Fibroblast of upper back skin (primary cell): ENCODE measurements at regions not wholly inside any gene's neighbourhood (a gene's known extent, or its start where the extent isn't known, plus 50 kb on each side); places are given as distances from the start of the nearest gene placed in this dataset.
A peak's percentile ranks its signal among the peaks of the same experiment; 100 is the strongest.
"Not testable (repeated sequence)": the region's sequence is repeated elsewhere in the genome, so short reads cannot be mapped to it uniquely, and the experiment has no call there.

Experiments used
- DNase-seq: peaks from one replicate; pipeline ENCODE4 v3.0.0-alpha.2; 2013

- no peak for DNase-seq
Measured at GRCh38 chr5:118603278-118603677, 385.1 kb downstream of the DTWD2 start.

- DNase-seq: no peak
Measured at GRCh38 chr5:118598311-118598710, 390.0 kb downstream of the DTWD2 start.

GRCh38 chr5:118597543-118597942 lies 390.8 kb downstream of the DTWD2 start:
- no peak for DNase-seq

GRCh38 chr5:118596255-118596654 lies 392.1 kb downstream of the DTWD2 start:
- DNase-seq: no peak

GRCh38 chr5:118593003-118593328 lies 395.4 kb downstream of the DTWD2 start:
- no peak for DNase-seq

- no peak for DNase-seq
Measured at GRCh38 chr5:118592229-118593002, 395.9 kb downstream of the DTWD2 start.

- no peak for DNase-seq
Measured at GRCh38 chr5:118590806-118591205, 397.5 kb downstream of the DTWD2 start.

- DNase-seq: peak; percentile 58
Measured at GRCh38 chr5:118580949-118581348, 407.4 kb downstream of the DTWD2 start.

GRCh38 chr5:118578093-118578492 lies 410.3 kb downstream of the DTWD2 start:
- no peak for DNase-seq

GRCh38 chr5:118577621-118578020 lies 410.7 kb downstream of the DTWD2 start:
- DNase-seq: no peak

GRCh38 chr5:118570276-118570675 lies 418.1 kb downstream of the DTWD2 start:
- not testable (repeated sequence) for DNase-seq

- not testable (repeated sequence) for DNase-seq
Measured at GRCh38 chr5:118569596-118569995, 418.8 kb downstream of the DTWD2 start.

- DNase-seq: no peak
Measured at GRCh38 chr5:118565335-118565971, 422.9 kb downstream of the DTWD2 start.

- no peak for DNase-seq
Measured at GRCh38 chr5:118561971-118562370, 426.4 kb downstream of the DTWD2 start.

GRCh38 chr5:118561235-118561634 lies 427.1 kb downstream of the DTWD2 start:
- no peak for DNase-seq

- peak; percentile 61 for DNase-seq
Measured at GRCh38 chr5:118558871-118559270, 429.5 kb downstream of the DTWD2 start.

- DNase-seq: peak; percentile 97
Measured at GRCh38 chr5:118557251-118557661, 431.1 kb downstream of the DTWD2 start.

- DNase-seq: no peak
Measured at GRCh38 chr5:118556792-118557191, 431.6 kb downstream of the DTWD2 start.

GRCh38 chr5:118555727-118556126 lies 432.6 kb downstream of the DTWD2 start:
- no peak for DNase-seq

- DNase-seq: no peak
Measured at GRCh38 chr5:118554981-118555380, 433.4 kb downstream of the DTWD2 start.

GRCh38 chr5:118554241-118554640 lies 434.1 kb downstream of the DTWD2 start:
- DNase-seq: no peak

GRCh38 chr5:118553662-118554061 lies 434.7 kb downstream of the DTWD2 start:
- DNase-seq: peak; percentile 100

GRCh38 chr5:118552731-118553360 lies 435.5 kb downstream of the DTWD2 start:
- no peak for DNase-seq

- no peak for DNase-seq
Measured at GRCh38 chr5:118552146-118552545, 436.2 kb downstream of the DTWD2 start.
